OCI-LY3 (cell line): ENCODE measurements at regions not wholly inside any gene's neighbourhood (a gene's known extent, or its start where the extent isn't known, plus 50 kb on each side); places are given as distances from the start of the nearest gene placed in this dataset.

ENCODE experiments used
- EZH2phosphoT487 ChIP-seq: fragments of 200-600 bp; shearing (Covaris generic); IDR thresholded peaks from 2 replicates; pipeline ENCODE4 v1.6.1; 2018; ENCODE audit warnings: antibody characterized with exemption, mixed run types, low read depth
- TF ChIP-seq, protein P1 (sequence below): fragments of 200-600, 300-600 bp; sonication (generic); IDR thresholded peaks from 2 replicates; pipeline ENCODE4 v1.5.1; 2014; ENCODE audit warnings: antibody characterized with exemption, low read length, low read depth

DNA sequence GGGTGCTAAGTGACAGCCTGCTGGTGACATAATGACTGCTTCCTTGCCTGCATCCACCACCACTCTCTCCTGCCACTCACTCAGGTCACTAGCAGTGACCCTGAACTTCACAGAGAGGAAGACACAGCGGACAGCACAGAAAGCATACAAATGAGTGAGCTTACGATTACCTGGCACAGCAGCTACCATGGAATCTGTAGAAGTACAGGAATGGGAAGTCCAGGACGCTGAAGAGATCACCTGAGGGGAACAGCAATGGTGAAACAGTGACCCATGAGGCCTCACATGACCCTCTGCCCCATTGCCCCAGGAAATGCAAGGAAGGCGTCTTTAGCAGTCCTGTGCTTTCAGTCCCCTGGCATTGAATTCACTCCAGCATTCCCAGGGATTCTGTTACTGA lies 96.7 kb upstream of the RIOK3 start:
- TF ChIP-seq, protein P1, sequence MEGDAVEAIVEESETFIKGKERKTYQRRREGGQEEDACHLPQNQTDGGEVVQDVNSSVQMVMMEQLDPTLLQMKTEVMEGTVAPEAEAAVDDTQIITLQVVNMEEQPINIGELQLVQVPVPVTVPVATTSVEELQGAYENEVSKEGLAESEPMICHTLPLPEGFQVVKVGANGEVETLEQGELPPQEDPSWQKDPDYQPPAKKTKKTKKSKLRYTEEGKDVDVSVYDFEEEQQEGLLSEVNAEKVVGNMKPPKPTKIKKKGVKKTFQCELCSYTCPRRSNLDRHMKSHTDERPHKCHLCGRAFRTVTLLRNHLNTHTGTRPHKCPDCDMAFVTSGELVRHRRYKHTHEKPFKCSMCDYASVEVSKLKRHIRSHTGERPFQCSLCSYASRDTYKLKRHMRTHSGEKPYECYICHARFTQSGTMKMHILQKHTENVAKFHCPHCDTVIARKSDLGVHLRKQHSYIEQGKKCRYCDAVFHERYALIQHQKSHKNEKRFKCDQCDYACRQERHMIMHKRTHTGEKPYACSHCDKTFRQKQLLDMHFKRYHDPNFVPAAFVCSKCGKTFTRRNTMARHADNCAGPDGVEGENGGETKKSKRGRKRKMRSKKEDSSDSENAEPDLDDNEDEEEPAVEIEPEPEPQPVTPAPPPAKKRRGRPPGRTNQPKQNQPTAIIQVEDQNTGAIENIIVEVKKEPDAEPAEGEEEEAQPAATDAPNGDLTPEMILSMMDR: no peak
- no peak for TF ChIP-seq EZH2phosphoT487
